B cell (primary cell): ENCODE measurements at regions not wholly inside any gene's neighbourhood (a gene's known extent, or its start where the extent isn't known, plus 50 kb on each side); places are given as distances from the start of the nearest gene placed in this dataset.

ENCODE experiments used
- EZH2 ChIP-seq: IDR thresholded peaks from 2 replicates; pipeline ENCODE4 v1.6.1; 2012; ENCODE audit warnings: borderline replicate concordance, low read depth, mild to moderate bottlenecking, moderate library complexity, low read length; ENCODE audit not compliant: insufficient read depth, poor library complexity, severe bottlenecking
- TF ChIP-seq, protein P1 (sequence below): fragments of 200-600 bp; IDR thresholded peaks from one replicate; pipeline ENCODE4 v1.8.0; 2022; ENCODE audit warnings: antibody characterized with exemption, mild to moderate bottlenecking

DNA sequence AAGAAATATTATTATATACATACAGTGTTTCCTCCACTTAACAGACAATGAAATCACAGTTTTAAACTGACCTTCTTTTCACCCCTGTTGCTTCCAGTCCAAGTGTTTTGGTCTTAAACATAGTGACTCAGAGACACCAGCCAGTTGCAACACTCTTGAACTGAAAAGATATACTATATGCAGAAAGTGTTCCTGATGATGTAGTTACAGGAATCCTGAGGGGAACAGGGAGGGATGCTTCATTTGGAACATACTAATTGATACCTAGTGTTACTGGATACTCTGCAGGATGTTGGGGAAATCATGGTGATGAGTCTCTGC, 420.8 kb downstream of the CCDC91 start:
- TF ChIP-seq, protein P1, sequence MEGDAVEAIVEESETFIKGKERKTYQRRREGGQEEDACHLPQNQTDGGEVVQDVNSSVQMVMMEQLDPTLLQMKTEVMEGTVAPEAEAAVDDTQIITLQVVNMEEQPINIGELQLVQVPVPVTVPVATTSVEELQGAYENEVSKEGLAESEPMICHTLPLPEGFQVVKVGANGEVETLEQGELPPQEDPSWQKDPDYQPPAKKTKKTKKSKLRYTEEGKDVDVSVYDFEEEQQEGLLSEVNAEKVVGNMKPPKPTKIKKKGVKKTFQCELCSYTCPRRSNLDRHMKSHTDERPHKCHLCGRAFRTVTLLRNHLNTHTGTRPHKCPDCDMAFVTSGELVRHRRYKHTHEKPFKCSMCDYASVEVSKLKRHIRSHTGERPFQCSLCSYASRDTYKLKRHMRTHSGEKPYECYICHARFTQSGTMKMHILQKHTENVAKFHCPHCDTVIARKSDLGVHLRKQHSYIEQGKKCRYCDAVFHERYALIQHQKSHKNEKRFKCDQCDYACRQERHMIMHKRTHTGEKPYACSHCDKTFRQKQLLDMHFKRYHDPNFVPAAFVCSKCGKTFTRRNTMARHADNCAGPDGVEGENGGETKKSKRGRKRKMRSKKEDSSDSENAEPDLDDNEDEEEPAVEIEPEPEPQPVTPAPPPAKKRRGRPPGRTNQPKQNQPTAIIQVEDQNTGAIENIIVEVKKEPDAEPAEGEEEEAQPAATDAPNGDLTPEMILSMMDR, result no peak
- no peak for TF ChIP-seq EZH2
